Activated naive CD4-positive, alpha-beta T cell treated with anti-CD3 and anti-CD28 coated beads, Interleukin-2, amount 50 U/mL, for 24 hours (primary cell): ENCODE measurements at regions not wholly inside any gene's neighbourhood (a gene's known extent, or its start where the extent isn't known, plus 50 kb on each side); places are given as distances from the start of the nearest gene placed in this dataset.
A peak's percentile ranks its signal among the peaks of the same experiment; 100 is the strongest.

Experiments used
- H3K27ac Mint-ChIP-seq: one replicate; pipeline ENCODE4 v1.8.0; 2021; ENCODE audit warnings: mild to moderate bottlenecking, mixed read lengths
- H3K27me3 Mint-ChIP-seq: one replicate; pipeline ENCODE4 v1.8.0; 2021; ENCODE audit warnings: mixed read lengths
- H3K36me3 Mint-ChIP-seq: one replicate; pipeline ENCODE4 v1.8.0; 2021; ENCODE audit warnings: mixed read lengths
- H3K4me1 Mint-ChIP-seq: one replicate; pipeline ENCODE4 v1.8.0; 2021; ENCODE audit warnings: mixed read lengths
- H3K4me3 Mint-ChIP-seq: one replicate; pipeline ENCODE4 v1.8.0; 2021; ENCODE audit warnings: mild to moderate bottlenecking, mixed read lengths
- H3K9me3 Mint-ChIP-seq: one replicate; pipeline ENCODE4 v1.8.0; 2021; ENCODE audit warnings: mixed read lengths

DNA sequence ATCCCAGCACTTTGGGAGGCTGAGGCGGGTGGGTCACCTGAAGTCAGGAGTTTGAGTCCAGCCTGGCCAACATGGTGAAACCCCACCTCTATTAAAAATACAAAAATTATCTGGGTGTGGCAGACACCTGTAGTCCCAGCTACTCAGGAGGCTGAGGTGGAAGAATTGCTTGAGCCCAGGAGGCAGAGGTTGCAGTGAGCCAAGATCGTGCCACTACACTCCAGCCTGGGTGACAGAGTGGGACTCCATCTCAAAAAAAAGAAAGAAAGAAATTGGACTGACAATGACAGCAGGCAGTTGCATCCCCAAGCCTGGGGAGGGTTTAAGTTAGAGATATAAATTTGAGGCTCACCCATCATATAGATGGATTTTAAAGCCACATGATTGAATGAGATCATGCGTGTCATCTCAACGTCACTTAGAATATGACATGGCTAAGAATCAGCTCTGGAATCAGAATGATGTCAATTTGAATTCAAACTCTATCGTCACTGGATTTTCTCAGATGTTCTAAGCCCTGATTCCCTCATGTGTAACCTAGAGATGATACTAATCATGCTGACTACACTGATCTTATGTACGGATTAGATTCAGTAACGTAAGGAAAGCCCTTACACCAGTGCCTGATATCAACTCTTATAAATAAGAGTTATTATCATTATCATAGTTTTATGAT, 534.0 kb upstream of the JARID2 start:
- Mint-ChIP-seq H3K9me3 (no peaks in the 10 kb centered on the region), H3K27me3 (no peaks in the 10 kb centered on the region), H3K4me1 (peaks cover 28% of the 10 kb centered on the region)

DNA sequence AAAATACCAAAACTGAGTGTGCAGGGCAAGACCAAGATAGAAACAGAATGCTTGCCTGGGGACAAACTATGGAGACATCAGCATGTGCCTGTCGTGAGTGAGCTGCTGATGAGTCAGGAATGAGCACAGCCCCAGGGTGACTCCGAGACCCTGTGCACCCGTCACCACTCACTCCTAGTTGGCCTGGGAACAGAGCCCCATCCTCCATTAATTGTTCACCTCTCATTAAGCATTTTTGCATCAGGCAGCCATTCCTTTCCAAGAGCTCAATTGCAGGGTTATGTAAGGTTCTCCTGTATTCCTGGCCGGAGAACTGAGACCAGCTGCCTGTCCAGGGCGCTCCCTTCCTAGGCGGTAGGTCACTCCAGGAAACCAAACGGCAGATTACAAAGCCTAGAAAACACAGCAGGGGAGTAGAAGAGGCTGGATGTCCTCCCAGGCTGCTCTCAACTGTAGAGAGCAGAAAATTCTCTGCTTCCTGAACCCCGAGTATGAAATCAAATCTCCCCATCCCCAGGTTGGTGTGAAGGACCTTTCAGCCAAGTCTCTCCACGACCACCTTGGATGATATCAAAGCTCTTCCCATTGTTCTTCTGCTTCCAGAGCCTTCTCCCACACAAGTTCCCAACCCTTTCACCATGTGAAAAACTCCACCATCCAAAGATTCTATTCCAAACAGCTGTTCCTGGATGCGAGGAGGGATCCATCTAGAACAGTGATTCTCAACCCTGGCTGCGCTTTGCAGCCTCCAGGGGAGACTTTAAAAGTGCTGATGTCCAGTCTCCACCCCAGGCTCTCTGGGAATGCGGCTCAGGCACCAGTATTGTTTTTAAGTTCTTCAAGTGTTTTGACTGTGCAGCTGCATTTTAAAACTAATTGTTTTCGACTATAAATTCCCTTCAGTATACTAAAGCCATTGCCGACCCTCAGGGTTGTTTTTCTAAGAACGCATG, 532.6 kb upstream of the JARID2 start:
- H3K27ac Mint-ChIP-seq: no peak overlapping the region
- H3K4me1 Mint-ChIP-seq: peaks cover 23% of the 10 kb centered on the region
- H3K27me3 Mint-ChIP-seq: no peaks in the 10 kb centered on the region
- H3K9me3 Mint-ChIP-seq: no peaks in the 10 kb centered on the region
- H3K36me3 Mint-ChIP-seq: peaks cover 2% of the 10 kb centered on the region
- H3K4me3 Mint-ChIP-seq: no peak overlapping the region

More for the DNA sequence above, 534.0 kb upstream of the JARID2 start:
- peak overlapping the region; percentile 98 for H3K27ac Mint-ChIP-seq
- H3K4me3 Mint-ChIP-seq: no peak overlapping the region
- peaks cover 2% of the 10 kb centered on the region for H3K36me3 Mint-ChIP-seq

- Mint-ChIP-seq H3K4me3 (no peak overlapping the region), H3K36me3 (peaks cover 2% of the 10 kb centered on the region), H3K27ac (no peak overlapping the region), H3K27me3 (no peaks in the 10 kb centered on the region), H3K4me1 (peaks cover 23% of the 10 kb centered on the region), H3K9me3 (no peaks in the 10 kb centered on the region)
These were observed 531.8 kb upstream of the JARID2 start for GRCh38 chr6:14713966-14714631.

- H3K27ac Mint-ChIP-seq: peak overlapping the region; percentile 30
- no peak overlapping the region for H3K4me3 Mint-ChIP-seq
- H3K9me3 Mint-ChIP-seq: no peaks in the 10 kb centered on the region
- peaks cover 31% of the 10 kb centered on the region for H3K4me1 Mint-ChIP-seq
- H3K27me3 Mint-ChIP-seq: no peaks in the 10 kb centered on the region
- H3K36me3 Mint-ChIP-seq: peaks cover 2% of the 10 kb centered on the region
These were observed 530.8 kb upstream of the JARID2 start for GRCh38 chr6:14715076-14715475.

- H3K4me3 Mint-ChIP-seq: no peak overlapping the region
- H3K36me3 Mint-ChIP-seq: no peaks in the 10 kb centered on the region
- H3K27me3 Mint-ChIP-seq: no peaks in the 10 kb centered on the region
- peaks cover 29% of the 10 kb centered on the region for H3K4me1 Mint-ChIP-seq
- H3K27ac Mint-ChIP-seq: no peak overlapping the region
- no peaks in the 10 kb centered on the region for H3K9me3 Mint-ChIP-seq
These were observed 529.2 kb upstream of the JARID2 start for GRCh38 chr6:14716499-14717146.

GRCh38 chr6:14717307-14717706, 528.6 kb upstream of the JARID2 start:
- H3K4me1 Mint-ChIP-seq: peaks cover 32% of the 10 kb centered on the region
- no peak overlapping the region for H3K27ac Mint-ChIP-seq
- no peaks in the 10 kb centered on the region for H3K9me3 Mint-ChIP-seq
- no peaks in the 10 kb centered on the region for H3K27me3 Mint-ChIP-seq
- no peak overlapping the region for H3K4me3 Mint-ChIP-seq
- H3K36me3 Mint-ChIP-seq: no peaks in the 10 kb centered on the region

GRCh38 chr6:14718861-14719260, 527.0 kb upstream of the JARID2 start:
- no peak overlapping the region for H3K27ac Mint-ChIP-seq
- H3K4me1 Mint-ChIP-seq: peaks cover 47% of the 10 kb centered on the region
- H3K27me3 Mint-ChIP-seq: no peaks in the 10 kb centered on the region
- no peaks in the 10 kb centered on the region for H3K36me3 Mint-ChIP-seq
- no peak overlapping the region for H3K4me3 Mint-ChIP-seq
- H3K9me3 Mint-ChIP-seq: no peaks in the 10 kb centered on the region

DNA sequence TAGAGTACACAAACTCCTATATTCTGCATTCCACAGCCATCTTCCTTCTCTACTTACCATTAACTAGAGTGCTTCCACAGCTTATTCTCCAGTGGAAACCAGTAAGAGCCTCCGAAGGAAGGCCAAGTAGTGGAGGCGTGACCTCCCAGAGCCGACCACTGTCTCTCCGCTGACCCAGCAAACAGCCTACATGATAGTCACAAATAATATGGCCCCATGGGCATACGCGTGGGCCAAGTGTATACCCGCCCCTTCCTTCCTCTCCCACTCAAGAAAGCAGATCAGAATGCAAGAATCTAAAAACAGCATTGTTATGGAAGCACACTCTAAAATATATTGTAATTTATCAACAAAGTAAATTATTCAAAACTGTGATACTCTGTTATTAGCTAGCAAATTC, 526.6 kb upstream of the JARID2 start:
- Mint-ChIP-seq H3K27me3 (no peaks in the 10 kb centered on the region), H3K27ac (peak overlapping the region; percentile 70), H3K9me3 (no peaks in the 10 kb centered on the region), H3K36me3 (no peaks in the 10 kb centered on the region), H3K4me3 (no peak overlapping the region), H3K4me1 (peaks cover 51% of the 10 kb centered on the region)

DNA sequence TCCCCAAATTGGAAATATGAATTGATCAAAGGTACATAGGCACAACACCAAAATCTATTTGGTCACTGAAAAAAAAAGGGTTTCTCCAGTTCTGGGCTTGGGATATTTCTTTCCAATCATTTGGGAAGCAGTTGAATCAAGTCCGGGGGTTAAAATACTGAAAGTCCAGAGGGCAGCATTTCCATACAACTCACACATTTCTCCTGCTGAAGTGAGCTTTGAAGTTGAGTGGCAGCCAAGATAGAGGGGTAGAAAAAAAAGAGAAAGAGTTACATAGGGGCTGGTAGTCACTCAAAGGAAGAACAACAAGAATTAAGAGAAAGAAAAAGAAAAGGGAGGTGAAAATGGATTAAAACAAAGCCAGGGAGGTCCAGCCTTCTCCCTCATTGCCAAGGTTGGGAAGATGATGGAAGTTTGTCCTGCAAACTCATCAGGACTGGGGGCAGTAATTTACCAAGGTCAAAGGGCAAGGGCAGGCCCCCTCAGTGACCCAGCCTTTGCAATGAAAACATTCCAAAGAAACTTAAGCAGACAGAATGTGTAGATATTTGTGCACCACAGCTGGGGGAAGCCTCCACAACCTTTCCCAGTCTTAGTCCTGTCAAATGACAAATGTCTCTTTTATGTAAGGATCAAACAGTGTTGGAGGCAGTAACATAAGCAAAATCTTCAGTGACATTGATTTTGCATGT, 525.3 kb upstream of the JARID2 start:
- H3K4me3 Mint-ChIP-seq: no peak overlapping the region
- H3K27me3 Mint-ChIP-seq: no peaks in the 10 kb centered on the region
- no peak overlapping the region for H3K27ac Mint-ChIP-seq
- peaks cover 51% of the 10 kb centered on the region for H3K4me1 Mint-ChIP-seq
- no peaks in the 10 kb centered on the region for H3K9me3 Mint-ChIP-seq
- no peaks in the 10 kb centered on the region for H3K36me3 Mint-ChIP-seq

DNA sequence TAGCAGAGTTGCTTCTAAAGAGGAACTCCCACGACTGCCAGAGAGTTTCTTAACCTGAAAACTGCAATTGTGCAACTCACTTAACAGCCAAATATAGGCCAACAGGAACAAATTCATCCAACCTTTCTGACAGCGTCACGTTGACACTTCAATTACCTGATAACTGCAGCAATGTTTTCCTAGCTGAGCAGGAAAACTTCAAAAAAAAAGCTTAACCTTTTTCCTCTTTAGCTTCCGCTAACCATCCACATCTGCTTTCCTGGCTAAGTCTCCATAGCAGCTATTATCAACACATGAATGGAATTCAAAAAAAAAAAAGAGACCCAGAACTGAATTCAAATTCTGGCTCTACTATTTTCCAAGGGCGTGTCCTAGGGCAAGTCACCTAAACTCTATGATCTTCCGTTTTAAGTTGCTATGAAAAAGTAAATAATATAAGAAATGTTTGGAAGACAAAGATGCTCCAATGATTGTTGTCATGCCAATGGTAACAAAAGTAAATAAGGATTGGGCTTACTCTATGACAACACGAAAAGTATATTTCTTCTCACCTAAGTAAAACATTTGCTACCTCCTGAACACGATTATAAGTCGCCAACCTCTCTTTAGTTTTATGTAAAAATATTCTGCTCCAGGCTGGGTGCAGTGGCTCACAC, 524.6 kb upstream of the JARID2 start:
- Mint-ChIP-seq H3K4me1 (peaks cover 51% of the 10 kb centered on the region), H3K9me3 (no peaks in the 10 kb centered on the region), H3K4me3 (no peak overlapping the region), H3K27me3 (no peaks in the 10 kb centered on the region), H3K36me3 (no peaks in the 10 kb centered on the region), H3K27ac (no peak overlapping the region)

GRCh38 chr6:14722001-14722562, 523.8 kb upstream of the JARID2 start:
- Mint-ChIP-seq H3K27ac (no peak overlapping the region), H3K4me1 (peaks cover 45% of the 10 kb centered on the region), H3K4me3 (no peak overlapping the region), H3K9me3 (no peaks in the 10 kb centered on the region), H3K27me3 (no peaks in the 10 kb centered on the region), H3K36me3 (no peaks in the 10 kb centered on the region)

DNA sequence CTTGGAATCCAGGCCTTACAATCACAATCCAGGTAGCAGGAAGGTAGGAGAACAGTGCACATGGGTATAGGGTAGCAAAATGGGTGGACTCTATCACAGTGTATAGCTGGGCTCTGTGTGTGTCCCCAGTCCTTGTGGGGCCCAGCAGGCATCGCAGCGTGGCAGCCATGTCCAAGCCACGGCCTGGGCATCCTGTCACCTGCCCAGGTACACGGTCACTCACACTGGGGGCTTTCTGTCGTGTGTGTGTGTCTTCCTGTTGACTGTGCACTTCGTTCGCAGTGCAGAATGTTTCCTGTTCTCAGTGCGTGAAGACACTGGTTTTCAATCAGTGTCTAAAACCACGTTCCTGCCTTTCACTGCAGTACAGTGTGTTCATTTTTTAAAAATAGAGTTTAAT, 523.2 kb upstream of the JARID2 start:
- Mint-ChIP-seq H3K4me1 (peaks cover 39% of the 10 kb centered on the region), H3K4me3 (no peak overlapping the region), H3K36me3 (no peaks in the 10 kb centered on the region)

DNA sequence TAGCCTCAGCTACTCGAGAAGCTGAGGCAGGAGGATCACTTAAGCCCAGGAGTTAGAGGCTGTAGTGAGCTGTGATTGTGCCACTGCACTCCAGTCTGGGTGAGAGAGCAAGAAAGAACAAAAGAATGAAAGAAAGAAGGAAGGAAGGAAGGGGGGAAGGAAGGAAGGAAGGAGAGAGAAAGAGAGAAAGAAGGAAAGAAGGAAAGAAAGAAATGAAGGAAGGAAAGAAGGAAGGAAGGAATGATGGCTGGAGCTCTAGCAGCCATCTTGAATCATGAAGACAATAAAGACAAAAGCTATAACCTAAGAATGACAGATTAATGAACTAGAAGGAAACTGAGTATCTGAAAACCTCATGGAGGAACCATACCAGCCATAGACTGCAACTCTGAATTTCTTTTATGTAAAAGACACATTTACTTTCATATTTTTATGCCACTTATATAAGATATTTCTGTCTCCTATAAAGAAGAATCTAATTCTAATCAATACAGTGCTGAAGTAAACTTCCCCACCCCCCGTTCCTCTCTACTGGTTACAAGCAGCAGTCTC, 522.3 kb upstream of the JARID2 start:
- Mint-ChIP-seq H3K27ac (peak overlapping the region; percentile 52), H3K4me1 (peaks cover 43% of the 10 kb centered on the region), H3K4me3 (no peak overlapping the region), H3K9me3 (no peaks in the 10 kb centered on the region), H3K27me3 (no peaks in the 10 kb centered on the region), H3K36me3 (no peaks in the 10 kb centered on the region)

More for the DNA sequence above, 523.2 kb upstream of the JARID2 start:
- no peaks in the 10 kb centered on the region for H3K27me3 Mint-ChIP-seq
- H3K27ac Mint-ChIP-seq: peak overlapping the region; percentile 72
- H3K9me3 Mint-ChIP-seq: no peaks in the 10 kb centered on the region

DNA sequence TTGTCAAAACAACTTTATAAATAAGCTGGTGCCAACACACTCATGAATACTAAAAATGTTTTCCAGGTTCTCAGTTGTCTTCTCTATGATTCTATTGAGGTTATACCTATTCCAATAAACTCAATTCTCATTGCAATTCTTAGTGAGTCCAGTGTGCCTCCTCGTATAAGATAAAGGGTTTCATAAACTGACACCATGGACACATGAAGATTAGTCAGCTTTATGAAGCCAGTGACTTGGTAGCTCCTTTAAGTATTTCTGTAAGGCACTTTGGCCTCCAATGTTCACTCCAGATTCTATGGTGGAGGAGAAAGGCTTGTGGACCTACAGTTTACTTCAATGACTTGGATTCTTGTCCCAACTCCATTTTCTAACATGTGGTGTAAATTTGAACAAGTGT, 521.3 kb upstream of the JARID2 start:
- no peak overlapping the region for H3K4me3 Mint-ChIP-seq
- H3K27me3 Mint-ChIP-seq: no peaks in the 10 kb centered on the region
- peaks cover 46% of the 10 kb centered on the region for H3K4me1 Mint-ChIP-seq
- no peaks in the 10 kb centered on the region for H3K36me3 Mint-ChIP-seq
- no peaks in the 10 kb centered on the region for H3K9me3 Mint-ChIP-seq
- H3K27ac Mint-ChIP-seq: no peak overlapping the region
